ENCODE measurements at regions not wholly inside any gene's neighbourhood (a gene's known extent, or its start where the extent isn't known, plus 50 kb on each side); places are given as distances from the start of the nearest gene placed in this dataset.
"Not testable (repeated sequence)": the region's sequence is repeated elsewhere in the genome, so short reads cannot be mapped to it uniquely, and the experiment has no call there.

- DNase-seq = not testable (repeated sequence)
These were observed 337.0 kb downstream of the CACNA1B start for GRCh38 chr9:138214548-138214947.

DNA sequence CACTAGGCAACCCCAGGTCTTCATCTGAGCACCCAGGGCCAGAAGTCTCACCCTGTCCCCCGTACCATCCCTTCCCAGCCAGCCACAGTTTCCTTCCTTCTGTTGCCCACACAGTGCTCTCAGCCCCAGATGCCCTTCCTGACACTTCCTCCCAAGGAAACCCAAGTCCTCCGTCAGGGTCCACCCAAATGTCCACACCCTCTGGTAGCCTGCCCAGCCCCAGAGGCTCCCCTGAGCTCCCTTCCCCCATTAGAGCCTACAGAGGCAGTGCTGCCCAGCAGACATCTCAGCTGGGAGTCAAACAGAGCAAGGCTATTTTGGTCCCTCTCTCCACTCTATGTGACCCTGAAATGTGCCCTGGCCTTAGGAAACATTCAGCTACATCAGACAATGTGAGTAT is 338.0 kb downstream of the CACNA1B start:
- DNase-seq = not testable (repeated sequence)

- DNase-seq = not testable (repeated sequence)
These were observed 339.2 kb downstream of the CACNA1B start for GRCh38 chr9:138216817-138217216.

GRCh38 chr9:138217284-138217850 is 339.8 kb downstream of the CACNA1B start:
- not testable (repeated sequence) for DNase-seq

DNA sequence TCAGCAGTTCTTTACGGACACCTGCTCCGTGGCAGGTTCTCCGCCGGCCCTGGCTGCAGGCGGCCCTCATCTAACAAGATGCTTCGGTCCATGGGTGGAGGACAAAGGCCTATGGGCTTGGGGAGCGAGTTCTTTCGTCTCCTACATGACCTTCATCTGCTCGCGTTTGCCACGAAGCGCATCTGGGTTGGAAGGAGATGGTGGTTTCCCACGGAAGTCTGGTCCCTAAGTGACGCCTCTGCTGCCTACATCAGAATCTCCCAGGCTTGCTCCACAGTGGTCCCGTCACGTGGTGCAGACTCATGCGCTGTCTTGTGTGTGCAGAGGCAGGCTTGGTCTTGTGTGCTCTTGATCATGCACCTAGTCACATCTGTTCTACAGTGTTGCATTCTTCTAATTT is 341.7 kb downstream of the CACNA1B start:
- DNase-seq = not testable (repeated sequence)

- DNase-seq = not testable (repeated sequence)
These were observed 344.0 kb downstream of the CACNA1B start for GRCh38 chr9:138221446-138222054.

DNA sequence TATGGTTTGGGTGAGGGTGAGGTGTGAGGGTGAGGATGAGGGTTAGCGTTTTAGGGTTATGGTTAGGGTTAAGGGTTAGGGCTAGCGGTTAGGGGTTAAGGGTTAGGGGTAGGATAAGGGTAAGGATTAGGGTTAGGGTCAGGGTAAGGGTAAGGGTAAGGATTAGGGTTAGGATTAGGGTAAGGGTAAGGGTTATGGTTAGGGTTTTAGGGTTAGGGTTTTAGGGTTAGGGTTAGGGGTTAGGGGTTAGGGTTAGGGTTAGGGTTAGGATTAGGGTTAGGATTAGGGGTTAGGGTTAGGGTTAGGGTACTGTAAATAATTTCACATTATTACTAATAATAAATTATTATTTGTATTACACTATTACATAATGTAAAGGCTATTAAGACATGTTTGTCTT is 359.5 kb downstream of the CACNA1B start:
- not testable (repeated sequence) for DNase-seq

GRCh38 chr9:138282903-138283302 is 405.3 kb downstream of the CACNA1B start:
- not testable (repeated sequence) for DNase-seq
